GM12892 (cell line): ENCODE measurements at regions not wholly inside any gene's neighbourhood (a gene's known extent, or its start where the extent isn't known, plus 50 kb on each side); places are given as distances from the start of the nearest gene placed in this dataset.

Experiments used
- POLR2A ChIP-seq: IDR thresholded peaks from 2 replicates; pipeline ENCODE4 v1.6.1; 2011; ENCODE audit warnings: low read depth, low read length, control low read depth
- POLR2AphosphoS5 ChIP-seq: IDR thresholded peaks from 2 replicates; pipeline ENCODE4 v1.6.1; 2011; ENCODE audit warnings: low read depth, low read length, control low read depth
- TAF1 ChIP-seq: IDR thresholded peaks from 2 replicates; pipeline ENCODE4 v1.6.1; 2011; ENCODE audit warnings: low read depth, mild to moderate bottlenecking, control low read depth, low read length, borderline replicate concordance

DNA sequence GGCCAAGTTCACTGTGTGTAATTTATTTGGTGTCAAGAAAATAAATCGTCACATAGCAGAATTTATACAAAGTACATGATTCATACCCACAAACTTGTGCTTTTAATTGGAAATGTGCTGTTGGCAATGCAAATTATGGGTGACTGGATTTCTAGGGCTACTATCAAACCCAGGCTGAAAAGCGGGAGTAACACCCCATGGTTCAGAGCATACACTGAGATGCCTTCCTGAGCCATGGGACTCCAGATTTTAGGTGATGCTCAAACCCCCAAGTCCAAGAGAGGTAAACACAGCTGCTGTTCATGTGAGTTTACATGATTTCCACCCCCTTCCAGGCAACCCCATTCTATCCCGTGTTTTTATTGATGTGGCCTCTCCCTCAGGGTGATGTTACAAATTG, 565.9 kb upstream of the ID2 start:
- no peak for TF ChIP-seq POLR2A
- TF ChIP-seq POLR2AphosphoS5, result no peak
- no peak for TF ChIP-seq TAF1
